Endothelial cell of umbilical vein (primary cell): ENCODE measurements at regions not wholly inside any gene's neighbourhood (a gene's known extent, or its start where the extent isn't known, plus 50 kb on each side); places are given as distances from the start of the nearest gene placed in this dataset.

Source experiments
- BruUV-seq: library from RNA; stranded (reverse); fragments of 400-500 nt; replicated peaks from 2 replicates; lab custom pipeline; 2021; lab: Mats Ljungman, UMichigan
- CTCF ChIA-PET: fragments of 300-600, 350-600 bp; sonication (Branson Sonifier 250); formaldehyde crosslinking; loops from one replicate; lab custom pipeline; 2021; ENCODE audit warnings: antibody characterized with exemption, inconsistent platforms; lab: Charles Lee
- POLR2A ChIA-PET: fragments of 300-600, 350-600 bp; sonication (Branson Sonifier 250); formaldehyde crosslinking; loops from one replicate; lab custom pipeline; 2021; ENCODE audit warnings: antibody characterized with exemption, inconsistent platforms; lab: Charles Lee
- DNase-seq: peaks from one replicate; pipeline ENCODE4 v3.0.0-alpha.2; 2011; ENCODE audit warnings: low read depth, low spot score
- FAIRE-seq: peaks from 2 replicates; lab custom pipeline; 2011; peaks lifted over from hg19 to GRCh38; lab: Jason Lieb, UNC
- H2AFZ ChIP-seq: 2 replicates; pipeline ENCODE4 v1.6.0; 2012; ENCODE audit warnings: low read depth, low read length, control low read depth, inconsistent platforms
- H3K27ac ChIP-seq: 2 replicates; pipeline ENCODE4 v1.5.1; 2011; ENCODE audit warnings: low read depth, mild to moderate bottlenecking, control low read depth, low read length, moderate library complexity; ENCODE audit not compliant: insufficient read depth
- H3K27me3 ChIP-seq, 2 experiments: 2 replicates each; pipeline versions ENCODE4 v1.6.0 to v1.6.1; 2011; ENCODE audit warnings: low read length in 2 of 2, mixed read lengths in 1 of 2; ENCODE audit not compliant: control insufficient read depth in 2 of 2, insufficient read depth in 2 of 2
- H3K36me3 ChIP-seq, 2 experiments: 2 replicates in 1 of 2; 3 replicates in 1 of 2; pipeline ENCODE4 v1.5.1; 2011; ENCODE audit warnings: low read length in 2 of 2, mild to moderate bottlenecking in 1 of 2, moderate library complexity in 1 of 2; ENCODE audit not compliant: control insufficient read depth in 2 of 2, insufficient read depth in 2 of 2; ENCODE audit errors: extremely low read depth in 1 of 2
- H3K4me1 ChIP-seq: 3 replicates; pipeline ENCODE4 v1.5.1; 2011; ENCODE audit warnings: mild to moderate bottlenecking, low read length; ENCODE audit not compliant: control insufficient read depth, insufficient read depth; ENCODE audit errors: extremely low read depth
- H3K4me2 ChIP-seq: 2 replicates; pipeline ENCODE4 v1.6.1; 2011; ENCODE audit warnings: low read length, control low read depth, mixed read lengths; ENCODE audit not compliant: insufficient read depth
- H3K4me3 ChIP-seq, 3 experiments: fragments of 200-600 bp in 1 of 3; sonication (generic), shearing (Covaris generic) in 1 of 3; replicated peaks in 1 of 3; 2 replicates each; pipeline ENCODE4 v1.5.1; 2011 to 2016; ENCODE audit warnings: control low read depth in 3 of 3, low read length in 3 of 3, mild to moderate bottlenecking in 2 of 3, inconsistent platforms in 1 of 3, low read depth in 1 of 3, moderate library complexity in 1 of 3; ENCODE audit not compliant: insufficient read depth in 1 of 3
- H3K79me2 ChIP-seq: 2 replicates; pipeline ENCODE4 v1.6.0; 2012; ENCODE audit warnings: low read length, inconsistent platforms; ENCODE audit not compliant: control insufficient read depth, insufficient read depth
- H3K9ac ChIP-seq: replicated peaks from 2 replicates; pipeline ENCODE3; 2011; ENCODE audit warnings: low read length, control low read depth; ENCODE audit not compliant: insufficient read depth; ENCODE audit errors: extremely low read depth
- H3K9me1 ChIP-seq: replicated peaks from 3 replicates; pipeline ENCODE4 v1.6.0; 2011; ENCODE audit warnings: mild to moderate bottlenecking, low read length; ENCODE audit not compliant: control insufficient read depth, insufficient read depth; ENCODE audit errors: extremely low read depth
- H3K9me3 ChIP-seq: replicated peaks from 2 replicates; pipeline ENCODE4 v1.5.1; 2012; ENCODE audit warnings: low read length, inconsistent platforms; ENCODE audit not compliant: control insufficient read depth, insufficient read depth
- H4K20me1 ChIP-seq: replicated peaks from 2 replicates; pipeline ENCODE3; 2011; ENCODE audit warnings: mild to moderate bottlenecking, low read length; ENCODE audit not compliant: control insufficient read depth, insufficient read depth; ENCODE audit errors: extremely low read depth
- CTCF ChIP-seq, 2 donors: IDR thresholded peaks; 1 replicate in 1 of 2; 2 replicates in 1 of 2; pipeline ENCODE4 v1.5.1; 2011; ENCODE audit warnings: low read length in 2 of 2, mild to moderate bottlenecking in 2 of 2, moderate library complexity in 2 of 2, control low read depth in 1 of 2, inconsistent platforms in 1 of 2, low read depth in 1 of 2; ENCODE audit not compliant: insufficient read depth in 1 of 2; ENCODE audit errors: extremely low read depth in 1 of 2
- EZH2 ChIP-seq: IDR thresholded peaks from 2 replicates; pipeline ENCODE4 v1.6.1; 2012; ENCODE audit warnings: borderline replicate concordance, low read depth, mild to moderate bottlenecking, moderate library complexity, low read length, inconsistent platforms; ENCODE audit not compliant: severe bottlenecking
- FOS ChIP-seq: IDR thresholded peaks from 2 replicates; pipeline ENCODE4 v1.6.1; 2011; ENCODE audit warnings: mild to moderate bottlenecking, low read length, moderate library complexity, borderline replicate concordance; ENCODE audit not compliant: insufficient read depth
- GATA2 ChIP-seq: IDR thresholded peaks from 2 replicates; pipeline ENCODE4 v1.7.0; 2011; ENCODE audit warnings: low read depth, mild to moderate bottlenecking, moderate library complexity, mixed read lengths, low read length; ENCODE audit not compliant: insufficient read length, insufficient read depth
- MYC ChIP-seq: IDR thresholded peaks from one replicate; pipeline ENCODE4 v1.6.1; 2011; ENCODE audit warnings: mild to moderate bottlenecking, low read depth, low read length
- POLR2A ChIP-seq: IDR thresholded peaks from 2 replicates; pipeline ENCODE4 v1.6.1; 2012; ENCODE audit warnings: low read depth, mild to moderate bottlenecking, control low read depth, low read length
- dilution Hi-C: fragments of 300-500 bp; cut with MboI; formaldehyde crosslinking; loops from one replicate; pipeline ENCODE4 v1.15.0; 2019; ENCODE audit warnings: low sequenced_read_pairs; ENCODE audit not compliant: extremely low pct_ligation_motif_present
- intact Hi-C: fragments of 100-400 bp; cut with micrococcal nuclease; formaldehyde crosslinking; loops from one replicate; pipeline ENCODE4 v1.10.0; 2022
- TF ChIP-seq, protein P1 (sequence below): IDR thresholded peaks from 2 replicates; pipeline ENCODE4 v1.6.1; 2011; ENCODE audit not compliant: insufficient read depth, insufficient read length

DNA sequence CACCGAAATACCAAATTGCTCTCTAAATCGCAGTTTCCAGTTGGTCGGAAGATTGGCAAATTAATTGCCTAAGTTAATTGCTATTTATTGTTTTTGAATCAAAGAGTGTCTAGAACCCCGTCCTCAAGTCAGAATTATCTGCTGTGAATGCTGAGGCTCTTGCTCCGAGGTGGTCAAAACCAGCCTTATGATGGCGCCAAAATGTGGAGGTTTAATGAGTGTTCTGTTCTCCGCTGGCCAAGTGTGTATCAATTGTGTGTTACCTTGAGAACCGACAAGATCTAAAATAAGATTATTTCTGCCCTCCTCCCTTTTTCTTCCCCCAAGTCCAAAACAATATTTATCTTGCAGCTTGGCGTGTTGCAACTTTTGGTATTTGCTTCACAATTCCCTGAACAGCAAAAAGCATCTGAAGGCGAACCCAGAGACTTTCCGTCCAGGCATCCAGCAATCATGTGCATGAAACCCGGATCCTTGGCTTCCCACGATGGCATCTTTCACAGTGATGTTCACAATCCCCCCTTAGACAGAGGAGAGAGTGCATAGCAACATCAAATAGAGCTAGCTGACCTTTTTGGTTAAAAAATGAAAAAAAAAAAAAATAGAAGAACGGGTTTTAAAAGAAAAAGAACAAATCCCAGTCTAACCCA is 323.0 kb downstream of the MYCN start:
- no peak overlapping the region for H2AFZ ChIP-seq
- H3K4me3 ChIP-seq, result no peak overlapping the region
- no TSS peak for BruUV-seq
- no peaks in the 10 kb centered on the region for H3K9me3 ChIP-seq
- POLR2A ChIA-PET, result no interaction called here
- H3K4me2 ChIP-seq, result no peak overlapping the region
- intact Hi-C loops, result no loop called here
- no peak overlapping the region for H3K27ac ChIP-seq
- H3K9ac ChIP-seq, result no peak overlapping the region
- no peak for DNase-seq
- dilution Hi-C loops, result no loop called here
- no peaks in the 10 kb centered on the region for H4K20me1 ChIP-seq
- H3K79me2 ChIP-seq, result no peaks in the 10 kb centered on the region
- H3K27me3 ChIP-seq, result no peaks in the 10 kb centered on the region
- TF ChIP-seq GATA2, result no peak
- TF ChIP-seq POLR2A, result no peak
- no peak for TF ChIP-seq MYC
- TF ChIP-seq EZH2, result no peak
- TF ChIP-seq CTCF (IDR thresholded peaks at IDR 0.05; ENCODE audit: extremely low read depth in 1 of 2, insufficient read depth in 1 of 2, low read depth in 1 of 2, low read length in 2 of 2), result no peak
- TF ChIP-seq, protein P1, sequence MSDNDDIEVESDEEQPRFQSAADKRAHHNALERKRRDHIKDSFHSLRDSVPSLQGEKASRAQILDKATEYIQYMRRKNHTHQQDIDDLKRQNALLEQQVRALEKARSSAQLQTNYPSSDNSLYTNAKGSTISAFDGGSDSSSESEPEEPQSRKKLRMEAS, result no peak
- TF ChIP-seq FOS, result no peak
- no peaks in the 10 kb centered on the region for H3K4me1 ChIP-seq
- H3K9me1 ChIP-seq, result no peaks in the 10 kb centered on the region
- CTCF ChIA-PET, result no interaction called here
- H3K36me3 ChIP-seq, result no peaks in the 10 kb centered on the region
- FAIRE-seq, result no peak
